ENCODE measurements at regions not wholly inside any gene's neighbourhood (a gene's known extent, or its start where the extent isn't known, plus 50 kb on each side); places are given as distances from the start of the nearest gene placed in this dataset.
"Not testable (repeated sequence)": the region's sequence is repeated elsewhere in the genome, so short reads cannot be mapped to it uniquely, and the experiment has no call there.

DNA sequence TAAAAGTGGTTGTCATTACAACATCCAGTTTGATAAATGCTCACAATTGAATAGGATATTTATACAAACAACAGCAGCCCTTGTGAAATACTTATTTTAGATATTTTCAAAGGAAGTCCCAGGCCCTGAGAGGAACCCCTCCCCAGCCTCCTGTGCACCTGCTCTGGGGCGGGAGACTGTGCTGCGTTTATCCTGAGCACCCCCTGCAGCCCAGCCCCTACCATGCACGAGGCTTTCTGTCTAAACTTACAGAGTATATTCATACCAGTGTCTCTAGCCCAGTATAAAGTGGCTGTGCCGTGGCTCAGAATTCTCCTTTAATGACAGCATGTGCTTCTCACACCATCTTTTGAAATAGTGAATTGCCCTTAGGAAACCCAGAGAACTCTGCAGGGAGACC, 1084.3 kb downstream of the TMEM121 start:
- no peak overlapping the region for H3K27ac Mint-ChIP-seq
- DNase-seq: no peak
- no peaks in the 10 kb centered on the region for H3K9me3 Mint-ChIP-seq
- CTCF ChIA-PET: interaction anchor here (2.0 kb wide), 1 partner anchor 8 kb away, joined by 10 read pairs; no protein-coding TSS in a partner anchor
- H3K4me1 Mint-ChIP-seq: peaks cover 6% of the 10 kb centered on the region
- H3K27me3 Mint-ChIP-seq: peaks cover 39% of the 10 kb centered on the region
- no peaks in the 10 kb centered on the region for H3K36me3 Mint-ChIP-seq
- no peak overlapping the region for H3K4me3 Mint-ChIP-seq

GRCh38 chr14:106613256-106613655, 1086.9 kb downstream of the TMEM121 start:
- H3K4me3 Mint-ChIP-seq: no peak overlapping the region
- H3K27ac Mint-ChIP-seq: no peak overlapping the region
- CTCF ChIA-PET: interaction anchor here (0.7 to 2.0 kb wide), 4 partner anchors 10 to 196 kb away, joined by 3 to 7 read pairs (median 6); no protein-coding TSS in a partner anchor
- no peaks in the 10 kb centered on the region for H3K9me3 Mint-ChIP-seq
- peaks cover 24% of the 10 kb centered on the region for H3K27me3 Mint-ChIP-seq
- H3K36me3 Mint-ChIP-seq: no peaks in the 10 kb centered on the region
- DNase-seq: no peak
- H3K4me1 Mint-ChIP-seq: no peaks in the 10 kb centered on the region

- H3K36me3 Mint-ChIP-seq, H3K4me3 Mint-ChIP-seq, H3K27ac Mint-ChIP-seq, H3K9me3 Mint-ChIP-seq: not testable (repeated sequence)
- H3K27me3 Mint-ChIP-seq: peaks cover 39% of the 10 kb centered on the region
- CTCF ChIA-PET: interaction anchor here (0.6 to 4.2 kb wide), 31 partner anchors 8 to 223 kb away, joined by 3 to 48 read pairs (median 4); no protein-coding TSS in a partner anchor
- DNase-seq: peak; percentile 92
- H3K4me1 Mint-ChIP-seq: peaks cover 13% of the 10 kb centered on the region
Measured at GRCh38 chr14:106618471-106618951, 1092.1 kb downstream of the TMEM121 start.

GRCh38 chr14:106619606-106620005, 1093.2 kb downstream of the TMEM121 start:
- Mint-ChIP-seq H3K9me3 (no peaks in the 10 kb centered on the region), H3K36me3 (no peaks in the 10 kb centered on the region), H3K27ac (no peak overlapping the region), H3K4me3 (no peak overlapping the region), H3K4me1 (peaks cover 14% of the 10 kb centered on the region), H3K27me3 (peaks cover 50% of the 10 kb centered on the region)
- no peak for DNase-seq
- CTCF ChIA-PET: interaction anchor here (1.0 to 4.2 kb wide), 7 partner anchors 14 to 202 kb away, joined by 3 to 48 read pairs (median 9); no protein-coding TSS in a partner anchor

DNA sequence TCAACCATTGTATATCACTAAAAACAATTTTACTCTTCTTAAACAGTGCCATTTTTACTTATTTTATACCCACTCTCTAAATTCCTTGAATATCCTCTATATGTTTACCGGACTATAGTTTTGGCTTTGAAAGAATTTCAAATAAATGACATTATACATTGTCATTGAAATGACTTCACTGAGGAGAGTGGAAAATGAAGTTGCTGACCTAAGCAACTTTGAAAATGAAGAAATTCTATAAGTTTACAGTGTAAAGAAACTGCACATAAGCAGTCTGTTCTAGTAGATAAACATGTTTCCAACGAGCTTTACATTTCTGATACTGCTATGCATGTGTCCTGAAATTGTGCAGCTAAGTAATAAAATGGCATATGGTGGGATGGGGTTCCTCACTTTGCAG, 1094.0 kb downstream of the TMEM121 start:
- Mint-ChIP-seq H3K9me3 (no peaks in the 10 kb centered on the region), H3K4me3 (no peak overlapping the region), H3K4me1 (peaks cover 14% of the 10 kb centered on the region), H3K27ac (no peak overlapping the region), H3K36me3 (no peaks in the 10 kb centered on the region), H3K27me3 (peaks cover 57% of the 10 kb centered on the region)
- DNase-seq: no peak
- CTCF ChIA-PET: interaction anchor here (0.6 to 4.2 kb wide), 11 partner anchors 9 to 224 kb away, joined by 3 to 48 read pairs (median 4); no protein-coding TSS in a partner anchor

DNA sequence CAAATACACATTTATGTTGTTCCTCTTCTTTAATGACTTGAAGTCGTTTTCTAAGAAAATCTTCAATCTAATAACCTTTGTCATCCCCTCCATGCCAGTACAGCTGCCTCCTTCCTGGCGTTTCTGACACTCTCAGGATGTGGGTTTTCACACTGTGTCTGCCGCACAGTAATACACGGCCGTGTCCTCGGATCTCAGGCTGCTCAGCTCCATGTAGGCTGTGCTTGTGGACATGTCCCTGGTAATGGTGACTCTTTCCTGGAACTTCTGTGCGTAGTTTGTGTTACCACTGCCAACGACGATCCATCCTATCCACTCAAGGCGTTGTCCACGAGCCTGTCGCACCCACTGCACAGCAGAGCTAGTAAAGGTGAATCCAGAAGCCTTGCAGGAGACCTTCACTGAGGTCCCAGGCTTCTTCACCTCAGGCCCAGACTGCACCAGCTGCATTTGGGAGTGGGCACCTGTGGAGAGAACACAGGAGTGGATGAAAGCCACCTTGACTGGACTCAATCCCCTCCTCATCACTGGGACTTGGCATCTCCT, 1095.9 kb downstream of the TMEM121 start:
- Mint-ChIP-seq H3K9me3 (no peaks in the 10 kb centered on the region), H3K4me3 (no peak overlapping the region), H3K36me3 (no peaks in the 10 kb centered on the region), H3K27me3 (peaks cover 66% of the 10 kb centered on the region), H3K4me1 (peaks cover 14% of the 10 kb centered on the region), H3K27ac (no peak overlapping the region)
- CTCF ChIA-PET: interaction anchor here (0.6 to 1.6 kb wide), 8 partner anchors 11 to 202 kb away, joined by 3 to 6 read pairs (median 3); no protein-coding TSS in a partner anchor
- DNase-seq: peak; percentile 49

DNA sequence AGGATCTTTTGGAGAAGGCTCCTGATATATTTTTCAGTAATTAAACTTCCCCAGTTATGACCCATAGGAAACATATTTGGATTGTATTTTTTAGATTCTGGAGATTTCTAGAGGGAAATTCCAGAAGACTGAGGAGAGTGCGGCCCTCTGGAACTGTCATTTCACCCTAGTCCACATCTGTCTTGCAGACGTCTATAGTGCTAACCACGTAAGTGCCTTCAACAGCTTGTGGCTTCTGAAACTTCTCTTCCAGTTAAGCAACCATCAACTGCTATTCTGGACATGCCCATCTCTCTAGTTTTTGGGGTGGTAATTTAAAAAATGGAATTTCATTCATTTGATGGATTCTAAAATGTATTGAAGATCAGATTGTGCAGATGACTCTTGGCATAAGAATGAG, 1098.8 kb downstream of the TMEM121 start:
- CTCF ChIA-PET: no interaction called here
- DNase-seq: no peak
- H3K27ac Mint-ChIP-seq: no peak overlapping the region
- H3K36me3 Mint-ChIP-seq: no peaks in the 10 kb centered on the region
- H3K9me3 Mint-ChIP-seq: no peaks in the 10 kb centered on the region
- H3K27me3 Mint-ChIP-seq: peaks cover 72% of the 10 kb centered on the region
- H3K4me3 Mint-ChIP-seq: no peak overlapping the region
- H3K4me1 Mint-ChIP-seq: peaks cover 17% of the 10 kb centered on the region

DNA sequence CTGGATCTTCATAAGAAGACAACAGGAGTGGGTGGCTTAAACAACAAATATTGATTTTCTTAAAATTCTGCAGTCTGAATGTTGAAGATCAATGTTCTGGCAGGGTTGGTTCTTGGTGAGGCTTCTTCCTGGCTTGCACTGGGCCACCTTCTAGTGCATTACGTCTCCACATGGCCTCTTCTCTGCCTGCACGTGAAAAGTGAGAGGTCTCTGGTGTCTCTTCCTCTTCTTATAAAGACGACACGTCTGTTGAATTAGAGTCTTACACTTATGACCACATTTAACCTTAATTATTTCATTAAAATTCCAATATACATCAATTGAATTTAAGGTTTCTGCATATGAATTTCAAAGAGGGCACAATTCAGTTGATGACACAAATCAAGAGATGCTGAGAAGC, 1100.1 kb downstream of the TMEM121 start:
- H3K9me3 Mint-ChIP-seq, H3K4me3 Mint-ChIP-seq, DNase-seq, H3K27ac Mint-ChIP-seq, H3K36me3 Mint-ChIP-seq: not testable (repeated sequence)
- Mint-ChIP-seq H3K27me3 (peaks cover 85% of the 10 kb centered on the region), H3K4me1 (peaks cover 17% of the 10 kb centered on the region)
- CTCF ChIA-PET: interaction anchor here (0.8 to 1.4 kb wide), 4 partner anchors 8 to 48 kb away, joined by 3 to 6 read pairs (median 4); no protein-coding TSS in a partner anchor

- not testable (repeated sequence) for H3K9me3 Mint-ChIP-seq, H3K36me3 Mint-ChIP-seq, H3K27ac Mint-ChIP-seq, H3K4me3 Mint-ChIP-seq
- DNase-seq: peak; percentile 81
- Mint-ChIP-seq H3K4me1 (peaks cover 13% of the 10 kb centered on the region), H3K27me3 (peaks cover 87% of the 10 kb centered on the region)
- CTCF ChIA-PET: interaction anchor here (0.6 to 1.4 kb wide), 6 partner anchors 9 to 614 kb away, joined by 3 to 6 read pairs (median 4); no protein-coding TSS in a partner anchor
Measured at GRCh38 chr14:106626942-106627588, 1100.7 kb downstream of the TMEM121 start.

GRCh38 chr14:106631879-106632278, 1105.5 kb downstream of the TMEM121 start:
- peaks cover 63% of the 10 kb centered on the region for H3K27me3 Mint-ChIP-seq

GRCh38 chr14:106633721-106634120, 1107.3 kb downstream of the TMEM121 start:
- CTCF ChIA-PET: interaction anchor here (1.0 to 2.5 kb wide), 3 partner anchors 11 to 101 kb away, joined by 3 to 9 read pairs (median 3); no protein-coding TSS in a partner anchor
- no peak for DNase-seq
- H3K4me1 Mint-ChIP-seq: peaks cover 1% of the 10 kb centered on the region
- H3K27ac Mint-ChIP-seq: no peak overlapping the region
- H3K36me3 Mint-ChIP-seq: no peaks in the 10 kb centered on the region
- no peak overlapping the region for H3K4me3 Mint-ChIP-seq
- H3K9me3 Mint-ChIP-seq: no peaks in the 10 kb centered on the region
- peaks cover 54% of the 10 kb centered on the region for H3K27me3 Mint-ChIP-seq

More at GRCh38 chr14:106631879-106632278, 1105.5 kb downstream of the TMEM121 start:
- Mint-ChIP-seq H3K4me1 (peaks cover 2% of the 10 kb centered on the region), H3K4me3 (no peak overlapping the region), H3K27ac (no peak overlapping the region), H3K36me3 (no peaks in the 10 kb centered on the region), H3K9me3 (no peaks in the 10 kb centered on the region)
- CTCF ChIA-PET: interaction anchor here (1.2 to 2.5 kb wide), 2 partner anchors 13 to 14 kb away, joined by 6 to 9 read pairs; no protein-coding TSS in a partner anchor
- DNase-seq: no peak

DNA sequence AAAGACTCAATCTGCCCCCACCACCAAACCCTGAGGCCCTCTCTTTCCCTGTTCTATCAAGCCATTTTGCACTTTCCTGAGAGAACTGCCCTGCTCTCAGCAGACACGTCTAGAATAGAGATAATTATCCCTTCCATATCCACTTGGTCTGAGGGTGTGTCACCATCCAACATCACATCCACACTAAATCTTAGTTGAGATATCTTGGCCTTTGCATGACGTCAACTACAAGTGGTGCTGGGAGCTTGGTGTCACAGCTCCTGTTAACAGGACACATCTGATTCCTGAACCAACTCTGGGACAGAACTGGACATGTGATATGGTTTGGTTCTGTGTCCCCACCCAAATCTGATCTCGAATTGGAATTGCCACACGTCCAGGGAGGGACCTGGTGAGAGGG, 1109.2 kb downstream of the TMEM121 start:
- Mint-ChIP-seq H3K27ac (no peak overlapping the region), H3K27me3 (peaks cover 53% of the 10 kb centered on the region)

DNA sequence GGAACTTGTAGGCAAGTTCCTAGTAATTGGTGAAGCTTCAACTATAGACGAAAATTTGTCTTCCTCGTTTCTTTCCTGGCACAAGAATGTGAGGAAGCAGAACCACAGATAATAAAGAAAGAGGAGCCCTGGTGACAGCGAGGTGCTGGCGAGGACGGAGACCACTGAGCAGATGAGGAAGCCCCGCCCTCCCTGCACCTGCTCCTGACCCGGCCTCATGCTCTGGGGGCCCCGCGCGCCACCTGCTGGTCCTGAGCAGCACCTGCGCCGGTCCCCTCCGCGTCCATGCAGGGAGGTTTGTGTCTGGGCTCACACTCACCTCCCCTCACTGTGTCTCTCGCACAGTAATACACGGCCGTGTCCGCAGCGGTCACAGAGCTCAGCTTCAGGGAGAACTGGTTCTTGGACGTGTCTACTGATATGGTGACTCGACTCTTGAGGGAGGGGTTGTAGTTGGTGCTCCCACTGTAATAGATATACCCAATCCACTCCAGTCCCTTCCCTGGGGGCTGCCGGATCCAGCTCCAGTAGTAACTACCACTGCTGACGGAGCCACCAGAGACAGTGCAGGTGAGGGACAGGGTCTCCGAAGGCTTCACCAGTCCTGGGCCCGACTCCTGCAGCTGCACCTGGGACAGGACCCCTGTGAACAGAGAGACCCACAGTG, 1112.5 kb downstream of the TMEM121 start:
- H3K9me3 Mint-ChIP-seq, H3K36me3 Mint-ChIP-seq, H3K4me1 Mint-ChIP-seq, H3K4me3 Mint-ChIP-seq, H3K27ac Mint-ChIP-seq: not testable (repeated sequence)
- peaks cover 57% of the 10 kb centered on the region for H3K27me3 Mint-ChIP-seq
- DNase-seq: peak; percentile 69
- CTCF ChIA-PET: interaction anchor here (1.0 to 3.3 kb wide), 3 partner anchors 12 to 82 kb away, joined by 3 to 8 read pairs (median 6); no protein-coding TSS in a partner anchor

More for the DNA sequence above, 1109.2 kb downstream of the TMEM121 start:
- Mint-ChIP-seq H3K36me3 (no peaks in the 10 kb centered on the region), H3K4me1 (peaks cover 4% of the 10 kb centered on the region), H3K4me3 (no peak overlapping the region), H3K9me3 (no peaks in the 10 kb centered on the region)
- CTCF ChIA-PET: interaction anchor here (1.0 to 1.2 kb wide), 3 partner anchors 15 to 28 kb away, joined by 3 to 4 read pairs (median 3); no protein-coding TSS in a partner anchor
- DNase-seq: no peak

GRCh38 chr14:106642090-106642489, 1115.7 kb downstream of the TMEM121 start:
- H3K4me3 Mint-ChIP-seq: no peak overlapping the region
- H3K9me3 Mint-ChIP-seq: no peaks in the 10 kb centered on the region
- no peaks in the 10 kb centered on the region for H3K36me3 Mint-ChIP-seq
- CTCF ChIA-PET: no interaction called here
- peaks cover 4% of the 10 kb centered on the region for H3K4me1 Mint-ChIP-seq
- DNase-seq: no peak
- peaks cover 55% of the 10 kb centered on the region for H3K27me3 Mint-ChIP-seq
- H3K27ac Mint-ChIP-seq: no peak overlapping the region
